K562 (cell line): ENCODE measurements at regions not wholly inside any gene's neighbourhood (a gene's known extent, or its start where the extent isn't known, plus 50 kb on each side); places are given as distances from the start of the nearest gene placed in this dataset.

Experiments
- ATAC-seq: fragments of 200-7000 bp; cut with Tn5 transposase; 3 replicates; pipeline ENCODE4 v1.9.1; 2020; ENCODE audit warnings: moderate library complexity
- BruUV-seq: library from RNA; stranded (reverse); fragments of 400-500 nt; replicated peaks from 2 replicates; lab custom pipeline; 2021; lab: Mats Ljungman, UMichigan
- CTCF ChIA-PET: fragments of 300-600 bp; formaldehyde crosslinking; extraction: SDS; loops from one replicate; lab custom pipeline; 2021; ENCODE audit warnings: low intra/inter-chr PET ratio; lab: Yijun Ruan, JAX
- POLR2A ChIA-PET: fragments of 300-600, 350-650 bp; sonication (Branson Sonifier 250); formaldehyde crosslinking; extraction: SDS; loops from one replicate; lab custom pipeline; 2021; ENCODE audit warnings: antibody characterized with exemption, inconsistent platforms; lab: Yijun Ruan, JAX
- DNase-seq, 4 experiments: peaks; one replicate each; pipeline versions ENCODE4 v3.0.0 to v3.0.0-alpha.2; 2011 to 2018; ENCODE audit warnings: low spot score in 3 of 4, mixed read lengths in 3 of 4; ENCODE audit errors: extremely low read depth in 1 of 4
- FAIRE-seq: peaks from 2 replicates; lab custom pipeline; 2011; peaks lifted over from hg19 to GRCh38; lab: Jason Lieb, UNC
- H2AFZ ChIP-seq: 2 replicates; pipeline ENCODE4 v1.6.0; 2011; ENCODE audit warnings: low read depth, low read length, control low read depth, inconsistent platforms
- H3K27ac ChIP-seq: fragments of 200-600 bp; 3 replicates; pipeline ENCODE4 v1.8.0; 2011; ENCODE audit warnings: low read depth, mild to moderate bottlenecking, control low read depth, inconsistent platforms, low read length, moderate library complexity, mixed read lengths; ENCODE audit errors: extremely low read depth
- H3K27me3 ChIP-seq, 2 experiments: fragments of 300-600 bp in 1 of 2; 2 replicates in 1 of 2; 3 replicates in 1 of 2; pipeline versions ENCODE4 v1.6.0 to v1.8.0; 2011; ENCODE audit warnings: inconsistent platforms in 2 of 2, low read length in 2 of 2, mild to moderate bottlenecking in 1 of 2, mixed read lengths in 1 of 2, moderate library complexity in 1 of 2; ENCODE audit not compliant: control insufficient read depth in 2 of 2, insufficient read depth in 2 of 2
- H3K36me3 ChIP-seq: fragments of 300-600 bp; 3 replicates; pipeline ENCODE4 v1.8.0; 2011; ENCODE audit warnings: mild to moderate bottlenecking, low read length, inconsistent platforms; ENCODE audit not compliant: control insufficient read depth, insufficient read depth
- H3K4me1 ChIP-seq, 2 experiments: fragments of 200-600 bp in 1 of 2; replicated peaks in 1 of 2; 2 replicates in 1 of 2; 3 replicates in 1 of 2; pipeline versions ENCODE4 v1.5.1 to v1.8.0; 2011; ENCODE audit warnings: inconsistent platforms in 2 of 2, low read length in 2 of 2, mild to moderate bottlenecking in 1 of 2, mixed read lengths in 1 of 2, moderate library complexity in 1 of 2; ENCODE audit not compliant: control insufficient read depth in 2 of 2, insufficient read depth in 2 of 2
- H3K4me2 ChIP-seq: 2 replicates; pipeline ENCODE4 v1.6.1; 2011; ENCODE audit warnings: low read length, control low read depth, inconsistent platforms, mixed read lengths; ENCODE audit not compliant: insufficient read depth
- H3K4me3 ChIP-seq: fragments of 200-600 bp; sonication (generic), shearing (Covaris generic); 2 replicates; pipeline ENCODE4 v1.5.1; 2016; ENCODE audit warnings: control low read depth, inconsistent platforms
- H3K79me2 ChIP-seq: fragments of 200-600 bp; 3 replicates; pipeline ENCODE4 v1.8.0; 2011; ENCODE audit warnings: low read length, inconsistent platforms; ENCODE audit not compliant: control insufficient read depth, insufficient read depth
- H3K9ac ChIP-seq, 2 experiments: 2 replicates each; pipeline versions ENCODE4 v1.6.0 to v1.6.1; 2011; ENCODE audit warnings: low read depth in 2 of 2, low read length in 2 of 2, control low read depth in 1 of 2, inconsistent platforms in 1 of 2, mild to moderate bottlenecking in 1 of 2, mixed read lengths in 1 of 2; ENCODE audit not compliant: insufficient read depth in 1 of 2
- H3K9me1 ChIP-seq: one replicate; pipeline ENCODE4 v1.6.0; 2011; ENCODE audit warnings: inconsistent platforms, mild to moderate bottlenecking, low read length, moderate library complexity; ENCODE audit not compliant: control insufficient read depth, insufficient read depth
- H3K9me3 ChIP-seq: replicated peaks from 2 replicates; pipeline ENCODE4 v1.5.1; 2011; ENCODE audit warnings: low read depth, low read length, inconsistent platforms; ENCODE audit not compliant: control insufficient read depth, insufficient read depth
- H4K20me1 ChIP-seq: replicated peaks from 2 replicates; pipeline ENCODE4 v1.6.1; 2011; ENCODE audit warnings: low read length, inconsistent platforms, mixed read lengths; ENCODE audit not compliant: control insufficient read depth, insufficient read depth
- CXXC5 ChIP-seq: fragments of 250-450 bp; sonication (Bioruptor Pico); IDR thresholded peaks from 2 replicates; pipeline ENCODE4 v1.8.0; 2022; ENCODE audit warnings: inconsistent platforms, mild to moderate bottlenecking, moderate library complexity
- MAFF ChIP-seq: IDR thresholded peaks from 2 replicates; pipeline ENCODE4 v1.6.1; 2012; ENCODE audit warnings: low read length, improper control_type of control experiment
- MAFK ChIP-seq: IDR thresholded peaks from 2 replicates; pipeline ENCODE4 v1.6.1; 2011; ENCODE audit warnings: low read length, improper control_type of control experiment
- NFYB ChIP-seq: IDR thresholded peaks from 2 replicates; pipeline ENCODE4 v1.6.1; 2011; ENCODE audit warnings: mild to moderate bottlenecking, moderate library complexity; ENCODE audit not compliant: insufficient read length; ENCODE audit errors: extremely low read depth
- REST ChIP-seq, 2 experiments: fragments of 450-650 bp; formaldehyde crosslinking in 1 of 2; IDR thresholded peaks; 2 replicates each; pipeline versions ENCODE4 v1.4.0 to v1.6.1; 2014 to 2020; ENCODE audit warnings: mild to moderate bottlenecking in 2 of 2, borderline replicate concordance in 1 of 2, low read depth in 1 of 2
- SNRNP70 ChIP-seq: fragments of 200-400 bp; formaldehyde crosslinking; optimal IDR thresholded peaks from 2 replicates; pipeline ENCODE3; 2017; ENCODE audit warnings: low read depth, low read length
- ZC3H4 ChIP-seq: sonication (generic); formaldehyde crosslinking; IDR thresholded peaks from 2 replicates; pipeline ENCODE4 v1.9.0; 2021; ENCODE audit warnings: missing genetic modification reagents, borderline replicate concordance
- whole genome bisulfite sequencing: fragments of 100-300 bp; shearing (Covaris generic); methylation state at CpG from one replicate; pipeline ENCODE4 v1.1.6; 2016; ENCODE audit warnings: low coverage, mixed read lengths; ENCODE audit not compliant: insufficient coverage; ENCODE audit errors: missing lambda C conversion rate; 5-methylcytosine and 5-hydroxymethylcytosine counted together
- in situ Hi-C: fragments of 300-500 bp; cut with MboI; formaldehyde crosslinking; loops from 4 replicates; pipeline ENCODE4 v1.15.0; 2018; ENCODE audit warnings: inconsistent platforms, mixed read lengths
- intact Hi-C: fragments of 100-400 bp; cut with micrococcal nuclease; formaldehyde crosslinking; loops from 2 replicates; pipeline ENCODE4 v1.14.2; 2022
- TF ChIP-seq, protein P1 (sequence below): IDR thresholded peaks from 3 replicates; pipeline ENCODE4 v1.6.1; 2011; ENCODE audit warnings: borderline replicate concordance, mild to moderate bottlenecking, moderate library complexity; ENCODE audit not compliant: insufficient read length; ENCODE audit errors: extremely low read depth

GRCh38 chr7:156494960-156495359, 145.6 kb upstream of the RNF32 start:
- H3K79me2 ChIP-seq: no peaks in the 10 kb centered on the region
- no peak overlapping the region for H3K27ac ChIP-seq
- DNase-seq (no peak), FAIRE-seq (no peak), ATAC-seq (no peak)
- H3K4me3 ChIP-seq: no peak overlapping the region
- WGBS: 3% methylated on average over 5 of the region's 5 CpGs
- no peak overlapping the region for H3K4me2 ChIP-seq
- POLR2A ChIA-PET: no interaction called here
- intact Hi-C loops (no loop called here), in situ Hi-C loops (no loop called here)
- no peaks in the 10 kb centered on the region for H4K20me1 ChIP-seq
- H3K9me3 ChIP-seq: no peaks in the 10 kb centered on the region
- H3K9me1 ChIP-seq: no peaks in the 10 kb centered on the region
- peaks cover 0 to 2% of the 10 kb centered on the region in 2 experiments; a peak in 1 of 5 replicates for H3K4me1 ChIP-seq
- no peak overlapping the region for H3K9ac ChIP-seq
- H3K36me3 ChIP-seq: no peaks in the 10 kb centered on the region
- peaks cover 46 to 67% of the 10 kb centered on the region in 2 experiments for H3K27me3 ChIP-seq
- no TSS peak for BruUV-seq
- TF ChIP-seq, protein P1, sequence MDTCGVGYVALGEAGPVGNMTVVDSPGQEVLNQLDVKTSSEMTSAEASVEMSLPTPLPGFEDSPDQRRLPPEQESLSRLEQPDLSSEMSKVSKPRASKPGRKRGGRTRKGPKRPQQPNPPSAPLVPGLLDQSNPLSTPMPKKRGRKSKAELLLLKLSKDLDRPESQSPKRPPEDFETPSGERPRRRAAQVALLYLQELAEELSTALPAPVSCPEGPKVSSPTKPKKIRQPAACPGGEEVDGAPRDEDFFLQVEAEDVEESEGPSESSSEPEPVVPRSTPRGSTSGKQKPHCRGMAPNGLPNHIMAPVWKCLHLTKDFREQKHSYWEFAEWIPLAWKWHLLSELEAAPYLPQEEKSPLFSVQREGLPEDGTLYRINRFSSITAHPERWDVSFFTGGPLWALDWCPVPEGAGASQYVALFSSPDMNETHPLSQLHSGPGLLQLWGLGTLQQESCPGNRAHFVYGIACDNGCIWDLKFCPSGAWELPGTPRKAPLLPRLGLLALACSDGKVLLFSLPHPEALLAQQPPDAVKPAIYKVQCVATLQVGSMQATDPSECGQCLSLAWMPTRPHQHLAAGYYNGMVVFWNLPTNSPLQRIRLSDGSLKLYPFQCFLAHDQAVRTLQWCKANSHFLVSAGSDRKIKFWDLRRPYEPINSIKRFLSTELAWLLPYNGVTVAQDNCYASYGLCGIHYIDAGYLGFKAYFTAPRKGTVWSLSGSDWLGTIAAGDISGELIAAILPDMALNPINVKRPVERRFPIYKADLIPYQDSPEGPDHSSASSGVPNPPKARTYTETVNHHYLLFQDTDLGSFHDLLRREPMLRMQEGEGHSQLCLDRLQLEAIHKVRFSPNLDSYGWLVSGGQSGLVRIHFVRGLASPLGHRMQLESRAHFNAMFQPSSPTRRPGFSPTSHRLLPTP: no peak
- TF ChIP-seq SNRNP70 (no peak), NFYB (no peak), MAFF (no peak), REST (IDR thresholded peaks at IDR 0.05; ENCODE audit: borderline replicate concordance) (no peak), REST (CRISPR knock-in tag; IDR thresholded peaks at IDR 0.05; ENCODE audit: low read depth) (no peak), MAFK (no peak), ZC3H4 (CRISPR knock-in tag) (no peak), CXXC5 (CRISPR knock-in tag) (no peak)
- TF ChIP-seq, all 486 proteins: peak for 0
- no peak overlapping the region for H2AFZ ChIP-seq
- CTCF ChIA-PET: no interaction called here
